ENCODE measurements at regions not wholly inside any gene's neighbourhood (a gene's known extent, or its start where the extent isn't known, plus 50 kb on each side); places are given as distances from the start of the nearest gene placed in this dataset.

DNA sequence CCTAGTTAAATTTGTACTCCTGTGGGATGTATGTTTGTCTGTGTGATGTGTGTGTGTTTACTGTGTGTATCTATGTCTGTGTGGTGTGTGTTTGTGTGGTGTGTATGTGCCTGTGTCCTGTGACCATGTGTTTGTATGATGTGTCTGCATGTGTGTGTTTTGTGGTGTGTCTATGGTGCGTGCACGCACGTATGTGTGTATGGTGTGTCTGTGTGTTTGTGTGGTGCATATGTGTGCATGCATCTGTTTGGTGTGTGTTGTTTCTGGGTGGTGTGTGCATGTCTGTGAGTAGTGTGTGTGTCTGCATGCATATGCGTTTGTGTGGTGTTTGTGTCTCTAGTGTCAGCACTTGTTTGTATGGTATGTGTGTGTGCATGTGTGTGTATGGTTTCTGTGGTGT is 174.2 kb upstream of the RBFOX1 start:
- no peak for TF ChIP-seq POLR2A (IDR thresholded peaks at IDR 0.05; ENCODE audit: low read depth, low read length)
- DNase-seq (ENCODE audit: insufficient read length, low spot score) (no peak), FAIRE-seq (no peak)

GRCh38 chr16:7150230-7150629 is 182.4 kb upstream of the RBFOX1 start:
- DNase-seq (ENCODE audit: insufficient read length, low spot score) (no peak), FAIRE-seq (no peak)
- TF ChIP-seq POLR2A (IDR thresholded peaks at IDR 0.05; ENCODE audit: low read depth, low read length) = no peak

GRCh38 chr16:7148606-7149005 is 184.0 kb upstream of the RBFOX1 start:
- TF ChIP-seq POLR2A (IDR thresholded peaks at IDR 0.05; ENCODE audit: low read depth, low read length) = no peak
- FAIRE-seq = no peak

DNA sequence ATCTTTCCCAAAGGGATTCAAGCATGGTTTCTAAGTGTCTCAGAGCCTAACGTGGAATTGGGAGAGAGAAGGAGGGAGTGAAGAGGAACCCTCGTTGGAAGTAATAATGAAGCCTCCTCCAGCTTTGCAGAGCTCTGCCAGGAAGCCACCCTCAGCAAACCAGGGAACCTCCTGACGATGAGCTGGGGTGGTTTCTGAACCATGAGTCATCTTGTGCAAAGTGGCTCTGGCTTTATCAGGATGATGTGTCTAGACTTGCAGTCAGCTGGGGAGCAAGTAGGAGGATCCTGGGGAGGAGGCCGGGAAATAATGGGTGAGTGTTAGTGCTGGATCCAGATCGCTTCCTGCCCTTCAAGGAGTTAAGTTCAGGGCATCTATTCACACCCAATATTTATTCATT is 191.7 kb upstream of the RBFOX1 start:
- DNase-seq (ENCODE audit: insufficient read length, low spot score) = no peak
- no peak for FAIRE-seq
- TF ChIP-seq POLR2A (IDR thresholded peaks at IDR 0.05; ENCODE audit: low read depth, low read length) = no peak

More at GRCh38 chr16:7148606-7149005, 184.0 kb upstream of the RBFOX1 start:
- no peak for DNase-seq (ENCODE audit: insufficient read length, low spot score)

- DNase-seq (ENCODE audit: insufficient read length, low spot score) = no peak
- no peak for TF ChIP-seq POLR2A (IDR thresholded peaks at IDR 0.05; ENCODE audit: low read depth, low read length)
- no peak for FAIRE-seq
Measured at GRCh38 chr16:7137560-7138330, 194.9 kb upstream of the RBFOX1 start.

- TF ChIP-seq POLR2A (IDR thresholded peaks at IDR 0.05; ENCODE audit: low read depth, low read length) = no peak
- DNase-seq (ENCODE audit: insufficient read length, low spot score) = no peak
- FAIRE-seq = no peak
Measured at GRCh38 chr16:7132465-7132864, 200.2 kb upstream of the RBFOX1 start.

DNA sequence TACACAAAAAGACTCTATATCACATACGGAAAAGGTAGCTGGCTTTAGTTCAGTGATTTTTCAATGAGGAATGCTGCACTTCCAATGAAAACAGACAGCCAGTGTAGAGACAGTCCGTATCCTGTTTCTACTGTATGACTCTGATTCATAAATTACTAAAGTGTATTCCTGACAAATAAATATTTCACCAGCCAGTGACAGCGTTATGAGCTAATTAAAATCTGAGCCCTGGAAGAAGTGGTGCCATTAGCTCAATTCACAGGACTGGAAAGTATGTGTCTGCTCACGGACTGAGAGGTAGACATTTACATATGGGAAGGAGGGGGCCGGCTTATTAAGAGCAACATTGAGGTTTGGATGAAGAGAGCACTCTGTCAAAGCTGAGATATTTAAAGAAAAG is 207.9 kb upstream of the RBFOX1 start:
- FAIRE-seq (no peak), DNase-seq (ENCODE audit: insufficient read length, low spot score) (no peak)
- TF ChIP-seq POLR2A (IDR thresholded peaks at IDR 0.05; ENCODE audit: low read depth, low read length) = no peak

DNA sequence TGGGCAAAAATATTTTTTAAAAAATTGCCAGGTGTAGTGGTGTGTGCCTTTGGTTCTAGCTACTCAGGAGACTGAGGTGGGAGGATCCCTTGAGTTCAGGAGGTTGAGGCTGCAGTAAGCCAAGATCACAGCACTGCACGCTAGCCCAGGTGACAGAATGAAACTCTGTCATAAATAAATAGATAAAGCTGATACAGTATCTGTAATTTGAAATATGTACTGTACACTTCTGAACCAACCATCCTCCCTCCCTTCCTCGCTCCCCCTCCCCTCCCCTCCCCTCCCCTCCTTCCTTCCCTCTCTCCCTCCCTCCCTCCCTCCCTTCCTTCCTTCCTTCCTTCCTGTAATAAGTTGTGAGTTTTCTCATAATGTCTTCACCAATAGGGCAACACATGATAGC is 208.4 kb upstream of the RBFOX1 start:
- DNase-seq (ENCODE audit: insufficient read length, low spot score) (no peak), FAIRE-seq (no peak)
- TF ChIP-seq POLR2A (IDR thresholded peaks at IDR 0.05; ENCODE audit: low read depth, low read length) = no peak

- FAIRE-seq = no peak
- TF ChIP-seq POLR2A (IDR thresholded peaks at IDR 0.05; ENCODE audit: low read depth, low read length) = no peak
Measured at GRCh38 chr16:7116734-7117133, 215.9 kb upstream of the RBFOX1 start.

DNA sequence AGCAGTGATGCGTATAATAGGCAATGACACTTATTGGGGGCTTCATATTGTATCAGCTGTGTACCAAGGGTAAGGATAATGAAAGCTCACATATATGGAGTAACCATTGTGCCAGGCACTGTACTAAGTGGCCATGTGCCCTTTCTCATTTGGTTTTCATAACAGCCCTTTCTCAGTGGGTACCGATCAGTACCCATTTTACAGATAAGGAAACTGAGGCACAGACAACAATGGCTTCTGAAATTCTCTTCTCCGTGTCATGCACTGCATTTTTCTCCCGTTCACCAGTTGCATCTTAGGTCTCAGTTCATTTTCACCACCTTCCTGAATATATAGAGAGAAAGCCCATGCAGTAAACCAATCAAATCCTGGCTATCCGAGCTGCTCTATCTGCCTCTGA is 216.7 kb upstream of the RBFOX1 start:
- FAIRE-seq (no peak), DNase-seq (ENCODE audit: insufficient read length, low spot score) (no peak)
- no peak for TF ChIP-seq POLR2A (IDR thresholded peaks at IDR 0.05; ENCODE audit: low read depth, low read length)

More at GRCh38 chr16:7116734-7117133, 215.9 kb upstream of the RBFOX1 start:
- DNase-seq (ENCODE audit: insufficient read length, low spot score) = no peak

- no peak for FAIRE-seq
Measured at GRCh38 chr16:7113949-7114348, 218.7 kb upstream of the RBFOX1 start.

GRCh38 chr16:7113395-7113794 is 219.2 kb upstream of the RBFOX1 start:
- FAIRE-seq (no peak), DNase-seq (ENCODE audit: insufficient read length, low spot score) (no peak)
- TF ChIP-seq POLR2A (IDR thresholded peaks at IDR 0.05; ENCODE audit: low read depth, low read length) = no peak

More at GRCh38 chr16:7113949-7114348, 218.7 kb upstream of the RBFOX1 start:
- no peak for TF ChIP-seq POLR2A (IDR thresholded peaks at IDR 0.05; ENCODE audit: low read depth, low read length)
- DNase-seq (ENCODE audit: insufficient read length, low spot score) = no peak

DNA sequence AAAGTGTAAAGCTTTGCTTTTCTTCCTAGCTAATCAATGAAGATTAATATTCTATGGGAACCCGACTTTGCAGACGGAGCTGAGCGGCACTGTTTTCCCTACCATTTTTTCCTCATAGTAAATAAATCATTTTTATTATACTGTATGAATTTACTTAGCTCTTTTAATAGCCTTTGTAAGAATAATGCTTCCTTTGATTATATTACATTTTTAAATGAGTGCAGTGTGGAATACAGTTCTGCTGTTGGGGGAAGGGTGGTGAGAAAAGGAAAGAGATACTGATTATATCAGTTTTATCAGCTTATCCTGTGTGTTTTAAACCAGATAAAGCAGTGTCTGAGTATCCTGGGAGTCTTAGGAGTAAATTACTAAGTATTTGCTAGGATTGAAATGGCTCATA is 221.4 kb upstream of the RBFOX1 start:
- TF ChIP-seq POLR2A (IDR thresholded peaks at IDR 0.05; ENCODE audit: low read depth, low read length) = no peak
- DNase-seq (ENCODE audit: insufficient read length, low spot score) (no peak), FAIRE-seq (no peak)

- DNase-seq (ENCODE audit: insufficient read length, low spot score) (no peak), FAIRE-seq (no peak)
- no peak for TF ChIP-seq POLR2A (IDR thresholded peaks at IDR 0.05; ENCODE audit: low read depth, low read length)
Measured at GRCh38 chr16:7107436-7107835, 225.2 kb upstream of the RBFOX1 start.

DNA sequence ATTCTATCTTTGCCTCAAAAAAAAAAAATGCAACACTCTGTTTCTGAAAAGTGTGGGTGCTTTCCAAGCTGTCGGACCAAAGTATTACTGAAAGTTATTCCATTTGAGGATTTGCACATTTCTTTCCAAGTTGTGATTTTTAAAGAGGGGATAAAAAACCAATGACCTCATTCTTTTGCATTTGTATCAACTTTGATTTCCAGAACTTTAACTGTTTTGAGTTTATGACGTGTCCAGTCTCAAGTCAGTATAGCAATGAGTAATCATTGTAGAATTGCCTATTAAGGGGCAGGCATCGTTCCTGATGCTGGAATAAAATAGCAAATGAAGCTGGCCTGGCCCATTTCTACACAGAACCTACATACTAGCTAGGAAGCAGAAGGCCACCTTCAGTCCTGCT is 229.6 kb upstream of the RBFOX1 start:
- no peak for FAIRE-seq
- TF ChIP-seq POLR2A (IDR thresholded peaks at IDR 0.05; ENCODE audit: low read depth, low read length) = no peak

More for the DNA sequence above, 229.6 kb upstream of the RBFOX1 start:
- no peak for DNase-seq (ENCODE audit: insufficient read length, low spot score)

Measured in H54 (cell line).